ENCODE measurements at regions not wholly inside any gene's neighbourhood (a gene's known extent, or its start where the extent isn't known, plus 50 kb on each side); places are given as distances from the start of the nearest gene placed in this dataset.

GRCh38 chr9:80387828-80388227 is 816.1 kb downstream of the TLE4 start:
- H3K4me3 Mint-ChIP-seq (ENCODE audit: low read depth) = no peak overlapping the region
- H3K4me1 Mint-ChIP-seq (ENCODE audit: low read depth) = peaks cover 7% of the 10 kb centered on the region
- peaks cover 1% of the 10 kb centered on the region for H3K36me3 Mint-ChIP-seq (ENCODE audit: insufficient read depth)
- no peak overlapping the region for H3K27ac Mint-ChIP-seq
- no peaks in the 10 kb centered on the region for H3K27me3 Mint-ChIP-seq
- H3K9me3 Mint-ChIP-seq (ENCODE audit: low read depth) = peaks cover 11% of the 10 kb centered on the region
- TF ChIP-seq CTCF (IDR thresholded peaks at IDR 0.05; ENCODE audit: unreplicated experiment) = no peak
- no peak for DNase-seq (ENCODE audit: low spot score, unreplicated experiment)

- H3K36me3 Mint-ChIP-seq (ENCODE audit: insufficient read depth) = no peaks in the 10 kb centered on the region
- H3K27ac Mint-ChIP-seq = no peak overlapping the region
- no peak for DNase-seq (ENCODE audit: low spot score, unreplicated experiment)
- H3K27me3 Mint-ChIP-seq = no peaks in the 10 kb centered on the region
- peaks cover under 1% of the 10 kb centered on the region for H3K9me3 Mint-ChIP-seq (ENCODE audit: low read depth)
- H3K4me1 Mint-ChIP-seq (ENCODE audit: low read depth) = peaks cover 7% of the 10 kb centered on the region
- no peak for TF ChIP-seq CTCF (IDR thresholded peaks at IDR 0.05; ENCODE audit: unreplicated experiment)
- H3K4me3 Mint-ChIP-seq (ENCODE audit: low read depth) = no peak overlapping the region
Observed at GRCh38 chr9:80385246-80385645, 813.5 kb downstream of the TLE4 start.

GRCh38 chr9:80383331-80383730 is 811.6 kb downstream of the TLE4 start:
- H3K27me3 Mint-ChIP-seq = no peaks in the 10 kb centered on the region
- no peaks in the 10 kb centered on the region for H3K9me3 Mint-ChIP-seq (ENCODE audit: low read depth)
- no peak overlapping the region for H3K4me3 Mint-ChIP-seq (ENCODE audit: low read depth)
- TF ChIP-seq CTCF (IDR thresholded peaks at IDR 0.05; ENCODE audit: unreplicated experiment) = no peak
- H3K27ac Mint-ChIP-seq = no peak overlapping the region
- H3K36me3 Mint-ChIP-seq (ENCODE audit: insufficient read depth) = no peaks in the 10 kb centered on the region
- H3K4me1 Mint-ChIP-seq (ENCODE audit: low read depth) = peaks cover 1% of the 10 kb centered on the region
- DNase-seq (ENCODE audit: low spot score, unreplicated experiment) = no peak

GRCh38 chr9:80382211-80382891 is 810.6 kb downstream of the TLE4 start:
- no peak for TF ChIP-seq CTCF (IDR thresholded peaks at IDR 0.05; ENCODE audit: unreplicated experiment)
- Mint-ChIP-seq H3K27me3 (no peaks in the 10 kb centered on the region), H3K27ac (no peak overlapping the region), H3K4me1 (ENCODE audit: low read depth) (no peaks in the 10 kb centered on the region), H3K4me3 (ENCODE audit: low read depth) (no peak overlapping the region), H3K9me3 (ENCODE audit: low read depth) (no peaks in the 10 kb centered on the region), H3K36me3 (ENCODE audit: insufficient read depth) (no peaks in the 10 kb centered on the region)
- DNase-seq (ENCODE audit: low spot score, unreplicated experiment) = no peak

GRCh38 chr9:80380301-80380700 is 808.5 kb downstream of the TLE4 start:
- no peak overlapping the region for H3K27ac Mint-ChIP-seq
- DNase-seq (ENCODE audit: low spot score, unreplicated experiment) = no peak
- no peaks in the 10 kb centered on the region for H3K4me1 Mint-ChIP-seq (ENCODE audit: low read depth)
- no peak overlapping the region for H3K4me3 Mint-ChIP-seq (ENCODE audit: low read depth)
- H3K36me3 Mint-ChIP-seq (ENCODE audit: insufficient read depth) = no peaks in the 10 kb centered on the region
- no peak for TF ChIP-seq CTCF (IDR thresholded peaks at IDR 0.05; ENCODE audit: unreplicated experiment)
- H3K9me3 Mint-ChIP-seq (ENCODE audit: low read depth) = no peaks in the 10 kb centered on the region
- no peaks in the 10 kb centered on the region for H3K27me3 Mint-ChIP-seq

All from progenitor cell of endocrine pancreas (in vitro differentiated cells).